Activated T-cell treated with anti-CD3 and anti-CD28 coated beads, Interleukin-2, amount 50 U/mL, for 72 hours (primary cell): ENCODE measurements at regions not wholly inside any gene's neighbourhood (a gene's known extent, or its start where the extent isn't known, plus 50 kb on each side); places are given as distances from the start of the nearest gene placed in this dataset.

Experiments
- ATAC-seq, 2 donors: fragments of 150-1000 bp; cut with Tn5 transposase; replicated peaks in 1 of 2; 2 replicates each; pipeline ENCODE4 v1.10.0; 2021; ENCODE audit warnings: moderate library complexity in 2 of 2, mild to moderate bottlenecking in 1 of 2
- DNase-seq, 2 donors: peaks; one replicate each; pipeline ENCODE4 v3.0.0; 2021 to 2022; ENCODE audit warnings: mixed read lengths in 1 of 2
- H3K27ac Mint-ChIP-seq: one replicate; pipeline ENCODE4 v1.8.0; 2022; ENCODE audit warnings: mild to moderate bottlenecking, moderate library complexity, mixed read lengths
- H3K27me3 Mint-ChIP-seq: one replicate; pipeline ENCODE4 v1.8.0; 2022; ENCODE audit warnings: low read depth, mixed read lengths
- H3K36me3 Mint-ChIP-seq, 2 donors: one replicate each; pipeline ENCODE4 v1.8.0; 2022; ENCODE audit warnings: mixed read lengths in 2 of 2, mild to moderate bottlenecking in 1 of 2; ENCODE audit not compliant: insufficient read depth in 2 of 2
- H3K4me1 Mint-ChIP-seq: one replicate; pipeline ENCODE4 v1.8.0; 2022; ENCODE audit warnings: low read depth, mixed read lengths
- H3K4me3 Mint-ChIP-seq, 2 donors: one replicate each; pipeline ENCODE4 v1.8.0; 2022; ENCODE audit warnings: mild to moderate bottlenecking in 2 of 2, mixed read lengths in 2 of 2, moderate library complexity in 2 of 2
- H3K9me3 Mint-ChIP-seq, 2 donors: one replicate each; pipeline ENCODE4 v1.8.0; 2022; ENCODE audit warnings: mixed read lengths in 2 of 2

GRCh38 chr9:26723486-26723885, 169.1 kb downstream of the CAAP1 start:
- Mint-ChIP-seq H3K4me3 (no peak overlapping the region), H3K36me3 (no peaks in the 10 kb centered on the region), H3K9me3 (no peaks in the 10 kb centered on the region), H3K27me3 (peaks cover 21% of the 10 kb centered on the region), H3K4me1 (no peaks in the 10 kb centered on the region), H3K27ac (no peak overlapping the region)
- DNase-seq (peak; percentile 11 to 33), ATAC-seq (no peak)

GRCh38 chr9:26722755-26723154, 169.8 kb downstream of the CAAP1 start:
- H3K36me3 Mint-ChIP-seq, result no peaks in the 10 kb centered on the region
- H3K27ac Mint-ChIP-seq, result no peak overlapping the region
- H3K4me3 Mint-ChIP-seq, result no peak overlapping the region
- DNase-seq (no peak), ATAC-seq (no peak)
- no peaks in the 10 kb centered on the region for H3K9me3 Mint-ChIP-seq
- H3K27me3 Mint-ChIP-seq, result peaks cover 21% of the 10 kb centered on the region
- H3K4me1 Mint-ChIP-seq, result no peaks in the 10 kb centered on the region

DNA sequence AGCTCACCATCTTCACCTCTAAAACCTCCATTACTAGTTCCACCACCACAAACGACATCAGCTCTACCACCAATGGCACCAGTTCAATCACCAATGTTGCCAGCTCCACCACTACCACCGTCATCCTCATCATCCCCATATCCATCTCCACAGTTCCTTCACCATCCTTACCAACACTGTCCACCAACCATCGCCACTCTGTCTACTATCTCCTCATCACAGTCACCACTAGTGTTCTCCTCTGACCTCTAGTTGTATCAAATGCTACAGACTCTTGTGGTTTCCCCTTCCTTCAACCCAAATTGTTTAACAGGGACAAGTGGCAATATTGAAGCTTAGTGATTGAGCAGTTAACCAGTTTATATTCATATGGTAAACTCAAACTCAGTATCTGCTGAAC, 182.6 kb downstream of the CAAP1 start:
- Mint-ChIP-seq H3K4me1 (no peaks in the 10 kb centered on the region), H3K36me3 (peaks cover 2% of the 10 kb centered on the region in 2 donors), H3K9me3 (peaks cover 2 to 6% of the 10 kb centered on the region in 2 donors), H3K27ac (no peak overlapping the region), H3K27me3 (peaks cover 6% of the 10 kb centered on the region), H3K4me3 (no peak overlapping the region)
- DNase-seq (no peak), ATAC-seq (no peak)

- Mint-ChIP-seq H3K4me1 (no peaks in the 10 kb centered on the region), H3K27ac (no peak overlapping the region), H3K36me3 (peaks cover 2% of the 10 kb centered on the region in 2 donors), H3K9me3 (peaks cover 2 to 6% of the 10 kb centered on the region in 2 donors), H3K4me3 (no peak overlapping the region), H3K27me3 (peaks cover 6% of the 10 kb centered on the region)
- ATAC-seq (no peak), DNase-seq (no peak)
Measured at GRCh38 chr9:26706223-26706622, 186.4 kb downstream of the CAAP1 start.

DNA sequence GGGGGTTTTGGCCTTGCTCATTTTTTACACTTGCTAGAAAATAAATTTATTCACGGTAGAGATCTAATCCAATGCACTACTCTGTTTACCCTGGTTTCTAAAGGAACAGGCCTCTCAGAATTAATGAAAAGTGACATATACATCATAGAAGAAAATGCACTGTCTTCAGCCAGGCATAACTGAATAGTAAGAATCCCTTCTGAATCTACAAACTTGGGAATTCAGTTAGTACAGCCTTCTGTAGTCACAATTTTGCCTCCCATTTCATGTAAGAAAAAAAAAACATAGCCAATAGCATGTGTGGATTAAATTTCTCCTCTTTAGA, 197.3 kb downstream of the CAAP1 start:
- Mint-ChIP-seq H3K4me3 (no peak overlapping the region), H3K36me3 (no peaks in the 10 kb centered on the region), H3K27me3 (no peaks in the 10 kb centered on the region), H3K9me3 (peaks cover 10 to 13% of the 10 kb centered on the region in 2 donors), H3K4me1 (no peaks in the 10 kb centered on the region), H3K27ac (no peak overlapping the region)
- DNase-seq (no peak), ATAC-seq (no peak)

DNA sequence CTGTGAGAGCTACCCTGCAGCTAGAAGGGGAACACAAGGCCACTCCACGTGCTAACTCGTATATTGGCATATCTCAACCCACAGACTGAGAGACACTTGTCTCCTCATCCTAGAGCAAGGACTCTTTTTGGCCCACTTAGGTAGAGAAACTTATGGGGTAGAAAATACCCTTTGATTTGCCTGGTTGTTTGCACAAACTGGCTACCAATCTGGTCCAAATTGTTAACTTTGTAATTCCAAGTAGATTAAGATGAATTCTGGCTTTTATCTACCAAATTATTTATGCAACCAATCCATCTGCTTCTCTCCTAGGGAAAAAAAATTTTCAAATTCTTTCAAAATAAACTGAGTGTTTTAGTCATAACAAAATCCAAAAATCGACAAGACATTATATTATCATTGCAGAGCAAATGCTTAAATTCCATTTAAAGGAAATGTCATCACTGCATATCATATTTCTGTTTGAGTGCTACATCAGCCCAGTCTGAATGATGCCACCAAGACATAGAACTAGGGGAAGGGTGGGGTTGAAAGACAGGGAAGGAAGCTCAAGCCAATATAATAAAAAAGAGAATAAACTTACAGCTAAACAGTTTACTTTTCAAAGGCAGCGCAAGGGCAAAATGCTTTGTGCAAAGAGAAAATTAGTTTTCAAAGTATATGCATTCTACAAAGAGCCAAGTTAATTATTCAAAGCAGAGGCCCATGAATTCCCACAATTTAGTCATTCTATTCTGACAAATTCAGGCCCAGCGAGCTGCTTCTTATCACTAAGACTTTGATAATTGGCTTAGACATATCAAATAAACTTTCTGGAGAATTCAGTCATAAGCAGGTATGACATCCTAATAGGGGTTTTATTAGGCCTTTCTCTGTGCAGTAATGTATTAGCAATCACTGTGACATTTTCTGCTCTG, 198.0 kb downstream of the CAAP1 start:
- no peaks in the 10 kb centered on the region for H3K36me3 Mint-ChIP-seq
- H3K4me3 Mint-ChIP-seq, result no peak overlapping the region
- no peaks in the 10 kb centered on the region for H3K27me3 Mint-ChIP-seq
- DNase-seq (no peak), ATAC-seq (no peak)
- H3K27ac Mint-ChIP-seq, result no peak overlapping the region
- H3K4me1 Mint-ChIP-seq, result no peaks in the 10 kb centered on the region
- peaks cover 10 to 12% of the 10 kb centered on the region in 2 donors for H3K9me3 Mint-ChIP-seq

- ATAC-seq (no peak), DNase-seq (no peak)
- Mint-ChIP-seq H3K9me3 (peaks cover 0 to 4% of the 10 kb centered on the region in 2 donors), H3K4me1 (no peaks in the 10 kb centered on the region), H3K4me3 (no peak overlapping the region), H3K36me3 (no peaks in the 10 kb centered on the region), H3K27ac (no peak overlapping the region), H3K27me3 (no peaks in the 10 kb centered on the region)
Measured at GRCh38 chr9:26689041-26689440, 203.6 kb downstream of the CAAP1 start.

DNA sequence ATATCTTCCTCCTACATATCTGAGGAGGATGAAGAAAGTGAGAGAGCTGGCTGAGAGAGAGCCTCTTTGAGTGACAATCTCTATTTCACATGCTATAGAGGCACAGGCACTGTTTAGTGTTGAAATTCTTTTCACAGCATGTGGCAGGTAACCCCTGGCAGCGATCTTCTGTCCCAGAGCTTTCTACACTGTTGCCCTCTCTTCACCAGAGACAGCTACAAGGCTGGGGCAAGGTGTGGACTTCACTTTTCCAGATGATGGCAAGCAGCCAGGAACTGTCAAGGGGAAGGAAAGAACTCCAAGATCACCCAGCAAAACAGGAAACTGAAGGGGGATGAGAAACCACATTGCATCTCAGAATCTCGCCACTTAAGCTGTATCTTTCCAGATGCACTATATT, 205.2 kb downstream of the CAAP1 start:
- Mint-ChIP-seq H3K27me3 (no peaks in the 10 kb centered on the region), H3K4me1 (no peaks in the 10 kb centered on the region), H3K4me3 (no peak overlapping the region), H3K36me3 (no peaks in the 10 kb centered on the region), H3K27ac (no peak overlapping the region), H3K9me3 (peaks cover 0 to 4% of the 10 kb centered on the region in 2 donors)
- DNase-seq (no peak), ATAC-seq (no peak)

GRCh38 chr9:26685818-26686217, 206.8 kb downstream of the CAAP1 start:
- no peak overlapping the region for H3K4me3 Mint-ChIP-seq
- no peaks in the 10 kb centered on the region for H3K36me3 Mint-ChIP-seq
- no peaks in the 10 kb centered on the region for H3K27me3 Mint-ChIP-seq
- H3K4me1 Mint-ChIP-seq, result no peaks in the 10 kb centered on the region
- H3K9me3 Mint-ChIP-seq, result peaks cover 0 to 2% of the 10 kb centered on the region in 2 donors
- H3K27ac Mint-ChIP-seq, result no peak overlapping the region
- ATAC-seq, result no peak
- no peak for DNase-seq

DNA sequence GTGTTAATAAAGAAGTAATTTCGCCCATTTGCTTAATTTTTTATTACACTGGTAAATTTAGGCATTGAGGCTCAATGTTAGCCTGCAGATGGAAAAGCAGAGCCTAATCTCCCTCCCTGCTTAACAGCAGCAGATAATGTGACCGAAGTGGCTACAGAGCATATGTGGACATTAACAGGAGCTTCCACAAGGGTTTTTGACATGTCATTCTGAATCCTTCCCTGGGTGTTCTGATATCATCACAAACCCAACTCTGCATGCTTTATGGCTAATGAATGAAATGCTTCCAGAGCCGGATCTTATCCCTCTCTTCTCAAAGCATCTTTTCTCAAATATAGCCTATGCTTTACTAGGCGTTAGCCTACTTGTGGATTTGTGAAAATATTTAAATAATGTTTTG, 208.6 kb downstream of the CAAP1 start:
- ATAC-seq (no peak), DNase-seq (no peak)
- Mint-ChIP-seq H3K36me3 (no peaks in the 10 kb centered on the region), H3K27me3 (no peaks in the 10 kb centered on the region), H3K4me1 (no peaks in the 10 kb centered on the region), H3K9me3 (peaks cover 0 to 2% of the 10 kb centered on the region in 2 donors), H3K4me3 (no peak overlapping the region), H3K27ac (no peak overlapping the region)

DNA sequence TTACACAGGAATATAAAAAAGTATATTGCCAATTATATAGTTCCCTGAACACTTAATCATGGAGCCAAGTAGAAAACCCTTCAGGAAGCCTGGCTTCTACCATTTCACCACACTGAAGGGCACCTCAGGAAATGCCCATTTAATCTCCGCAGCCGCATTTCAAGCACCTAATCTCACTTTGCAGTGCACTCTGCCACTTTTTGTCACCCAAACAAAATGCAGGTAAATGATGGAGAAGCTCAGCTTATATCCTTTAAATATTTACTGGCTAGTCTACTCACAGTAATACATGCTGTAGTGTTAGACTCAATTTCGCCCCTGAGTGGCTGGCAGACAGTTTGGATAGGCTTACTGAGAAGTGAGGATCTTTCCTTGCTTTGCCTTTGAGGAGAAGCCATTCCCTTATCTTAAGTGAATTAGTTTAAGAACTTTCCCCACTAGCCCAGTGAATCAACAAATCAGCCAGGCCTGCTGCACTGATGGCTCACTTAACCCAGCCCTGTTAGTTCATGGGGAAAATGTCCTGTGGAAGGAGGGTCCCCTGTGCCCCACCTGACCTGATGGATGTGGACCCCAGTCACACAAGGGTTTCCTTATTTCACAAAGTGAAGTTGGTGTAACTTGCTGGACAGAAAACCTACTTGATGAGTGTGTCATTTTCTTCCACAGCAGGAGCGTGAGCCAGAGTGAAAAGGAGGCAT, 209.7 kb downstream of the CAAP1 start:
- Mint-ChIP-seq H3K9me3 (peaks cover 0 to 2% of the 10 kb centered on the region in 2 donors), H3K4me1 (no peaks in the 10 kb centered on the region)

GRCh38 chr9:26682041-26682440, 210.6 kb downstream of the CAAP1 start:
- no peak for DNase-seq
- H3K36me3 Mint-ChIP-seq, result no peaks in the 10 kb centered on the region
- no peak for ATAC-seq
- no peak overlapping the region for H3K4me3 Mint-ChIP-seq
- no peaks in the 10 kb centered on the region for H3K4me1 Mint-ChIP-seq
- H3K27me3 Mint-ChIP-seq, result no peaks in the 10 kb centered on the region
- H3K27ac Mint-ChIP-seq, result no peak overlapping the region
- H3K9me3 Mint-ChIP-seq, result peaks cover 0 to 2% of the 10 kb centered on the region in 2 donors

More for the DNA sequence above, 209.7 kb downstream of the CAAP1 start:
- DNase-seq (no peak), ATAC-seq (no peak)
- Mint-ChIP-seq H3K36me3 (no peaks in the 10 kb centered on the region), H3K27ac (no peak overlapping the region), H3K4me3 (no peak overlapping the region), H3K27me3 (no peaks in the 10 kb centered on the region)

GRCh38 chr9:26677965-26678706, 214.5 kb downstream of the CAAP1 start:
- no peak for DNase-seq
- no peaks in the 10 kb centered on the region for H3K36me3 Mint-ChIP-seq

More at GRCh38 chr9:26677965-26678706, 214.5 kb downstream of the CAAP1 start:
- Mint-ChIP-seq H3K27me3 (no peaks in the 10 kb centered on the region), H3K4me1 (no peaks in the 10 kb centered on the region), H3K27ac (no peak overlapping the region), H3K9me3 (peaks cover 0 to 2% of the 10 kb centered on the region in 2 donors), H3K4me3 (no peak overlapping the region)
- no peak for ATAC-seq
